T-helper 1 cell treated with Interleukin-12 subunit alpha and Interleukin-12 subunit beta and Interleukin-4 antibody, amounts not matched to agents 30 ng/mL and 1 ng/mL, for 36 hours (primary cell): ENCODE measurements at regions not wholly inside any gene's neighbourhood (a gene's known extent, or its start where the extent isn't known, plus 50 kb on each side); places are given as distances from the start of the nearest gene placed in this dataset.

Source experiments
- intact Hi-C: fragments of 100-400 bp; cut with micrococcal nuclease; formaldehyde crosslinking; loops from one replicate; pipeline ENCODE4 v1.15.1; 2024

- intact Hi-C loops = no loop called here
These were observed 185.5 kb downstream of the SCP2D1 start for GRCh38 chr20:18999086-18999485.

DNA sequence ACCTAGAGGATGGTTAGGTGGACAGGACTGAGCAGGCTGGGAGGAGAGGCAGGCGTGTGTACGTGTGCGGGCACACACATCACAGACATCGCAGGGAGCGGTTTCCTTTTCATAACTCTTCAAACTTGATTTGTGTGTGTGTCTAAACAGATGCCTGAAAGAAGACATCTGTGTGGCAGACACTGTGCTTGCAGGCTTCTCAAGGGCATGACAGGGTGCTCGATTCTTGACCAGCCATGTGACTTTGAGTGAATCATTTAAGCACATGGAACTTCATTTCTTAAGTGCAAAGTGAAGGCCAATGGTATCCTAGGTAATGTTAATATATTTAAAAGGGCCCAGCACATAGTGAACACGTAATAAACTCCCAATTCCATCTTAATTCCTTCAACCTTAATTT, 186.5 kb downstream of the SCP2D1 start:
- intact Hi-C loops = no loop called here

- intact Hi-C loops = no loop called here
These were observed 187.6 kb downstream of the SCP2D1 start for GRCh38 chr20:19001177-19001576.

GRCh38 chr20:19003366-19004336, 190.1 kb downstream of the SCP2D1 start:
- intact Hi-C loops = no loop called here

DNA sequence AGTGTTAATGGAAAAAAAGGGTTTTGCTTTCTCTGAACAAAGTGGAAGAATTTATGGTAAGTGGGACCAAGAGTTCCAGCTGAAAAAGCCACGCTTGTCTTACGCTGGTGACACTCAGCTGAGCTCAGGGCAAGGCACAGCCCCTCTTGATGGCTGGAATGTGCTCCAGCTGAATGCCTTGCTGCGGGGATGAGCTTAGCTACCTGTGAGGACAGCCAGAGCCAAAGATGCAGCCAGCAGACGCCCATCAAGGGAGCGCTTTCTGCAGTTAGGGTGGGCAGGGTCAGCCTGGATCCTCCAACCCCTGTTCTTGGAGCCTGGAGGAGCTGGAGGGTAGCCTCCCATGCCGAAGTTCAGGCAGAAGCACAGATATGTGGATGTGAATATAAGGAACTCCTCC, 191.4 kb downstream of the SCP2D1 start:
- intact Hi-C loops = no loop called here

GRCh38 chr20:19008497-19008896, 194.9 kb downstream of the SCP2D1 start:
- intact Hi-C loops = no loop called here

- intact Hi-C loops = no loop called here
These were observed 195.6 kb downstream of the SCP2D1 start for GRCh38 chr20:19009081-19009688.

- intact Hi-C loops = no loop called here
These were observed 199.1 kb downstream of the SCP2D1 start for GRCh38 chr20:19012676-19013075.

- intact Hi-C loops = no loop called here
These were observed 198.5 kb upstream of the SLC24A3 start for GRCh38 chr20:19013907-19014306.

- intact Hi-C loops = no loop called here
These were observed 196.9 kb upstream of the SLC24A3 start for GRCh38 chr20:19015351-19016139.

- intact Hi-C loops = no loop called here
These were observed 196.3 kb upstream of the SLC24A3 start for GRCh38 chr20:19016140-19016497.

DNA sequence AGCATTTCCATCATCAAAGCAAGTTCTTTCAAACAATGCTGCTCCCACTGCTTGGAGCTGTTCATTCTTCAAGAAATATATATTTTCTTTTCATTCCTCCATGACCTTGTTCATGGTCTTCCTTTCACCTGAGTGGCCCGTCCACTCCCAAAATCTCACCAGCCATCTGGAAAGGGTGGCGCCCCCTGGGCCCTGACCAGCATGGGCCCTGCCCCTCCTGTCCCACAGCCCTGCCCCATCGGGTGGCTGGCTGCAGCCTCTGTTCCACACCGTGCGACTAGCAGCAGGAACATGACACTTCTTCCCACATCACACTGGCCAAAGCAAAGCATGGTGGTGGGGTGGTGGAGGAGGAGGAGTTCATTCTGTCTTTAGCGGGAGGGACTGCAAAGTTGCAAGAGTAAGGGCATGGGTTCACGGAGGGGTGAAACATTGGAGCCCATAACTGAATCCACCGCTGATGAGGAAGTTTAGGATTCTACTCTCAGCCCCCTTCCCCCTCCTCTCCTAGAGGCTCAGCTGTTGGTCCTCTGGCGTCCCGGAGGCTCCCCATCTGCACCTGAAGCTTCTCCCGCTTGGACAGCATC, 195.2 kb upstream of the SLC24A3 start:
- intact Hi-C loops = no loop called here

- intact Hi-C loops = no loop called here
These were observed 193.6 kb upstream of the SLC24A3 start for GRCh38 chr20:19018881-19019280.

DNA sequence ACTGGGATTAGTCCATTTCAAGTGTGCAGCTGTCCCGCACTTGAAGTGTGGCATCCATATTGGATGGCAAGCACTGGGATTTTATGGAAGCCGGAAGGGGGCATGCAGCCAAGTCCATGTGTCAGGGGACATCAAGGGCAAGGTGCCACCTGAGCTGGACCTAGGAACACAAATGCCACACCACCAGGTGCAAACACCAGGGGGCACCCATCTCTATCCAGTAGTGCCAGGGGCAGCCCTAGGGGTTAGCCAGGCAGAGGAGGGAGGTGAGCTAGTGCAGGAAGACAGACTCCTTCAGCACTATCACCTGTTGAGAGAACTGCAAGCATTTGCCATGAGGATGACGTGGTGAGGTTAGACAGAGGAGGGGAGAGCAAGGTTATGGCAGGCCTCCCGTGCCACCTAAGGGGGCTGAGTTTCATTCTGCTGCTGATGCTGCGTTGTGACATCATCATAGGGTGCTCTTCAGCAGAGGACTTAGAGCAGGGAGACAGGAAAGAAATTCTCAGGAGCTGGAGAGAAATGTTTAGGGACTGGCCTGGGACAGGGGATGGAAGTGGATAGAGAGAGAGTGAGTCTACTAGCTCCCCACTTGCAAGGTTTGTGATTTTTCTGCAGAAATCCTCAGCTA, 192.6 kb upstream of the SLC24A3 start:
- intact Hi-C loops = no loop called here

GRCh38 chr20:19021406-19022117, 190.9 kb upstream of the SLC24A3 start:
- intact Hi-C loops = no loop called here

GRCh38 chr20:19022118-19022575, 190.3 kb upstream of the SLC24A3 start:
- intact Hi-C loops = no loop called here

DNA sequence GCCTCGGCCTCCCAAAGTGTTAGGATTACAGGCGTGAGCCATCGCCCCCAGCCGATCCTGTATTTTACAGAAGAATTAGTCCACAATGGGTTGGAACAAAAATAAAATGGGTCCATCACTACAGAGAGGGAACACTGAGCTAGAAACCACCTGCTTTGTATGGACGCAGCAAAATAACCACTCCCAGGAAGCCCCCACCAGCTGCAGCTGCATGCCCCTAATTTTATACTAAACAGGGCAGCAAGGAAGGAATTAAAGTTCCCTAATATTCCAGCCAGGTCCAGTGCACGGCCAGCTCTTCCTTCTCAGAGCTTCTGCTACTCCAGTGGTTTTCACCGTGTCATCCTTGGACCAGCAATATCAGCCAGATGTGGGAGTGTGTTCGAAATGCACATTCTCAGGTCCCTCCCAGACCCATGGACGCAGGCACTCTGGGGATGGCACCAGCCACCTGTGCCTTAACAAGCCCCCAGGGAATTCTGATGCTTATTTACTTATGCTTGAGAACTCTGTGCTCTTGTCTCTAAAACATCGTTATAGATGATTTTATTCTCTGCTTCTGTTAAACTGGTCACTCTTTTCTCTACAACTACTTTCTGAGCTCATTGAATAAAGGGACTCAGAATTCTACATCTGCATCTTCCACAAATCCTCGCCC, 189.5 kb upstream of the SLC24A3 start:
- intact Hi-C loops = no loop called here

GRCh38 chr20:19024296-19025035, 188.0 kb upstream of the SLC24A3 start:
- intact Hi-C loops = no loop called here

GRCh38 chr20:19025430-19026120, 186.9 kb upstream of the SLC24A3 start:
- intact Hi-C loops = no loop called here
